K562 (cell line): ENCODE measurements at regions not wholly inside any gene's neighbourhood (a gene's known extent, or its start where the extent isn't known, plus 50 kb on each side); places are given as distances from the start of the nearest gene placed in this dataset.

Experiments used
- ATAC-seq: fragments of 200-7000 bp; cut with Tn5 transposase; 3 replicates; pipeline ENCODE4 v1.9.1; 2020; ENCODE audit warnings: moderate library complexity
- BruUV-seq: library from RNA; stranded (reverse); fragments of 400-500 nt; replicated peaks from 2 replicates; lab custom pipeline; 2021; lab: Mats Ljungman, UMichigan
- CTCF ChIA-PET: fragments of 300-600 bp; formaldehyde crosslinking; extraction: SDS; loops from one replicate; lab custom pipeline; 2021; ENCODE audit warnings: low intra/inter-chr PET ratio; lab: Yijun Ruan, JAX
- POLR2A ChIA-PET: fragments of 300-600, 350-650 bp; sonication (Branson Sonifier 250); formaldehyde crosslinking; extraction: SDS; loops from one replicate; lab custom pipeline; 2021; ENCODE audit warnings: antibody characterized with exemption, inconsistent platforms; lab: Yijun Ruan, JAX
- DNase-seq, 4 experiments: peaks; one replicate each; pipeline versions ENCODE4 v3.0.0 to v3.0.0-alpha.2; 2011 to 2018; ENCODE audit warnings: low spot score in 3 of 4, mixed read lengths in 3 of 4; ENCODE audit errors: extremely low read depth in 1 of 4
- FAIRE-seq: peaks from 2 replicates; lab custom pipeline; 2011; peaks lifted over from hg19 to GRCh38; lab: Jason Lieb, UNC
- H2AFZ ChIP-seq: 2 replicates; pipeline ENCODE4 v1.6.0; 2011; ENCODE audit warnings: low read depth, low read length, control low read depth, inconsistent platforms
- H3K27ac ChIP-seq: fragments of 200-600 bp; 3 replicates; pipeline ENCODE4 v1.8.0; 2011; ENCODE audit warnings: low read depth, mild to moderate bottlenecking, control low read depth, inconsistent platforms, low read length, moderate library complexity, mixed read lengths; ENCODE audit errors: extremely low read depth
- H3K27me3 ChIP-seq, 2 experiments: fragments of 300-600 bp in 1 of 2; 2 replicates in 1 of 2; 3 replicates in 1 of 2; pipeline versions ENCODE4 v1.6.0 to v1.8.0; 2011; ENCODE audit warnings: inconsistent platforms in 2 of 2, low read length in 2 of 2, mild to moderate bottlenecking in 1 of 2, mixed read lengths in 1 of 2, moderate library complexity in 1 of 2; ENCODE audit not compliant: control insufficient read depth in 2 of 2, insufficient read depth in 2 of 2
- H3K36me3 ChIP-seq: fragments of 300-600 bp; 3 replicates; pipeline ENCODE4 v1.8.0; 2011; ENCODE audit warnings: mild to moderate bottlenecking, low read length, inconsistent platforms; ENCODE audit not compliant: control insufficient read depth, insufficient read depth
- H3K4me1 ChIP-seq, 2 experiments: fragments of 200-600 bp in 1 of 2; replicated peaks in 1 of 2; 2 replicates in 1 of 2; 3 replicates in 1 of 2; pipeline versions ENCODE4 v1.5.1 to v1.8.0; 2011; ENCODE audit warnings: inconsistent platforms in 2 of 2, low read length in 2 of 2, mild to moderate bottlenecking in 1 of 2, mixed read lengths in 1 of 2, moderate library complexity in 1 of 2; ENCODE audit not compliant: control insufficient read depth in 2 of 2, insufficient read depth in 2 of 2
- H3K4me2 ChIP-seq: 2 replicates; pipeline ENCODE4 v1.6.1; 2011; ENCODE audit warnings: low read length, control low read depth, inconsistent platforms, mixed read lengths; ENCODE audit not compliant: insufficient read depth
- H3K4me3 ChIP-seq: fragments of 200-600 bp; sonication (generic), shearing (Covaris generic); 2 replicates; pipeline ENCODE4 v1.5.1; 2016; ENCODE audit warnings: control low read depth, inconsistent platforms
- H3K79me2 ChIP-seq: fragments of 200-600 bp; 3 replicates; pipeline ENCODE4 v1.8.0; 2011; ENCODE audit warnings: low read length, inconsistent platforms; ENCODE audit not compliant: control insufficient read depth, insufficient read depth
- H3K9ac ChIP-seq, 2 experiments: 2 replicates each; pipeline versions ENCODE4 v1.6.0 to v1.6.1; 2011; ENCODE audit warnings: low read depth in 2 of 2, low read length in 2 of 2, control low read depth in 1 of 2, inconsistent platforms in 1 of 2, mild to moderate bottlenecking in 1 of 2, mixed read lengths in 1 of 2; ENCODE audit not compliant: insufficient read depth in 1 of 2
- H3K9me1 ChIP-seq: one replicate; pipeline ENCODE4 v1.6.0; 2011; ENCODE audit warnings: inconsistent platforms, mild to moderate bottlenecking, low read length, moderate library complexity; ENCODE audit not compliant: control insufficient read depth, insufficient read depth
- H3K9me3 ChIP-seq: replicated peaks from 2 replicates; pipeline ENCODE4 v1.5.1; 2011; ENCODE audit warnings: low read depth, low read length, inconsistent platforms; ENCODE audit not compliant: control insufficient read depth, insufficient read depth
- H4K20me1 ChIP-seq: replicated peaks from 2 replicates; pipeline ENCODE4 v1.6.1; 2011; ENCODE audit warnings: low read length, inconsistent platforms, mixed read lengths; ENCODE audit not compliant: control insufficient read depth, insufficient read depth
- CREB5 ChIP-seq: fragments of 250-450 bp; sonication (Bioruptor Pico); IDR thresholded peaks from 2 replicates; pipeline ENCODE4 v1.5.0; 2020; ENCODE audit warnings: mild to moderate bottlenecking
- DMBX1 ChIP-seq: fragments of 250-450 bp; sonication (Bioruptor Pico); IDR thresholded peaks from 2 replicates; pipeline ENCODE4 v1.8.0; 2022; ENCODE audit warnings: inconsistent platforms, mild to moderate bottlenecking, moderate library complexity, borderline replicate concordance
- GATA2 ChIP-seq: sonication (generic); formaldehyde crosslinking; IDR thresholded peaks from 2 replicates; pipeline ENCODE4 v1.4.0; 2020; ENCODE audit warnings: mild to moderate bottlenecking, missing genetic modification reagents
- POLR2H ChIP-seq: IDR thresholded peaks from 2 replicates; pipeline ENCODE4 v1.6.1; 2016; ENCODE audit warnings: missing genetic modification characterization, low read depth, mild to moderate bottlenecking, control low read depth, missing compliant biosample characterization, moderate library complexity
- PRMT5 ChIP-seq: sonication (generic); formaldehyde crosslinking; IDR thresholded peaks from 2 replicates; pipeline ENCODE4 v1.5.0; 2020; ENCODE audit warnings: missing genetic modification reagents
- RBM17 ChIP-seq: fragments of 200-400 bp; formaldehyde crosslinking; IDR thresholded peaks from 2 replicates; pipeline ENCODE4 v1.6.1; 2017; ENCODE audit warnings: low read depth, mild to moderate bottlenecking, low read length, borderline replicate concordance
- VEZF1 ChIP-seq: fragments of 200-800 bp; sonication (Bioruptor generic); IDR thresholded peaks from 2 replicates; pipeline ENCODE4 v1.6.1; 2017; ENCODE audit warnings: missing genetic modification characterization, missing compliant biosample characterization
- ZNF398 ChIP-seq: fragments of 250-450 bp; sonication (Bioruptor Pico); IDR thresholded peaks from 2 replicates; pipeline ENCODE4 v1.8.0; 2021; ENCODE audit warnings: moderate library complexity, mild to moderate bottlenecking, inconsistent platforms
- ZNF408 ChIP-seq: fragments of 250-450 bp; sonication (Bioruptor Pico); IDR thresholded peaks from 2 replicates; pipeline ENCODE4 v1.4.0; 2020; ENCODE audit warnings: low read depth, mild to moderate bottlenecking, moderate library complexity
- ZNF586 ChIP-seq: fragments of 450-650 bp; formaldehyde crosslinking; conservative IDR thresholded peaks from 2 replicates; pipeline ENCODE4 v1.4.0; 2020; ENCODE audit warnings: mild to moderate bottlenecking, moderate library complexity
- in situ Hi-C: fragments of 300-500 bp; cut with MboI; formaldehyde crosslinking; loops from 4 replicates; pipeline ENCODE4 v1.15.0; 2018; ENCODE audit warnings: inconsistent platforms, mixed read lengths
- intact Hi-C: fragments of 100-400 bp; cut with micrococcal nuclease; formaldehyde crosslinking; loops from 2 replicates; pipeline ENCODE4 v1.14.2; 2022

GRCh38 chr2:34069604-34070003 is 470.5 kb upstream of the FAM98A start:
- ChIA-PET CTCF (no interaction called here), POLR2A (no interaction called here)
- no peaks in the 10 kb centered on the region for H3K27me3 ChIP-seq
- H3K9me1 ChIP-seq = no peaks in the 10 kb centered on the region
- no peaks in the 10 kb centered on the region for H3K9me3 ChIP-seq
- H3K36me3 ChIP-seq = no peaks in the 10 kb centered on the region
- H3K4me2 ChIP-seq = no peak overlapping the region
- ATAC-seq (no peak), FAIRE-seq (no peak), DNase-seq (no peak)
- H3K4me3 ChIP-seq = no peak overlapping the region
- H3K9ac ChIP-seq = no peak overlapping the region
- H4K20me1 ChIP-seq = no peaks in the 10 kb centered on the region
- no peaks in the 10 kb centered on the region for H3K79me2 ChIP-seq
- intact Hi-C loops = no loop called here
- H3K4me1 ChIP-seq = no peaks in the 10 kb centered on the region
- H3K27ac ChIP-seq = no peak overlapping the region
- no peak overlapping the region for H2AFZ ChIP-seq
- no TSS peak for BruUV-seq
- in situ Hi-C loops = no loop called here
- TF ChIP-seq DMBX1 (CRISPR knock-in tag) = no peak
- no peak for TF ChIP-seq ZNF408 (CRISPR knock-in tag)
- TF ChIP-seq GATA2 = no peak
- TF ChIP-seq VEZF1 (CRISPR knock-in tag) = no peak
- no peak for TF ChIP-seq POLR2H

- H4K20me1 ChIP-seq = no peaks in the 10 kb centered on the region
- ChIA-PET POLR2A (no interaction called here), CTCF (no interaction called here)
- H3K27ac ChIP-seq = no peak overlapping the region
- ATAC-seq (no peak), DNase-seq (no peak), FAIRE-seq (no peak)
- H3K9me3 ChIP-seq = no peaks in the 10 kb centered on the region
- H3K79me2 ChIP-seq = no peaks in the 10 kb centered on the region
- no peak overlapping the region for H2AFZ ChIP-seq
- BruUV-seq = no TSS peak
- intact Hi-C loops (no loop called here), in situ Hi-C loops (no loop called here)
- no peaks in the 10 kb centered on the region for H3K9me1 ChIP-seq
- H3K36me3 ChIP-seq = no peaks in the 10 kb centered on the region
- H3K27me3 ChIP-seq = no peaks in the 10 kb centered on the region
- no peak overlapping the region for H3K4me2 ChIP-seq
- no peak overlapping the region for H3K4me3 ChIP-seq
- H3K9ac ChIP-seq = no peak overlapping the region
- H3K4me1 ChIP-seq = no peaks in the 10 kb centered on the region
- no peak for TF ChIP-seq ZNF586 (CRISPR knock-in tag)
- no peak for TF ChIP-seq ZNF398 (CRISPR knock-in tag)
- TF ChIP-seq RBM17 = no peak
- TF ChIP-seq CREB5 (CRISPR knock-in tag) = no peak
- TF ChIP-seq PRMT5 (CRISPR knock-in tag) = no peak
Observed at GRCh38 chr2:34050413-34050812, 451.3 kb upstream of the FAM98A start.
